KMS-11 (cell line): ENCODE measurements at regions not wholly inside any gene's neighbourhood (a gene's known extent, or its start where the extent isn't known, plus 50 kb on each side); places are given as distances from the start of the nearest gene placed in this dataset.

Experiments
- H2AFZ ChIP-seq: fragments of 200-600 bp; sonication (generic); 2 replicates; pipeline ENCODE4 v1.6.1; 2016; ENCODE audit warnings: antibody characterized with exemption, mixed run types, low read depth
- H3K27ac ChIP-seq: fragments of 200-600 bp; sonication (generic); 2 replicates; pipeline ENCODE4 v1.6.1; 2016; ENCODE audit warnings: mild to moderate bottlenecking, mixed run types
- H3K27me3 ChIP-seq: fragments of 200-600 bp; sonication (generic); 2 replicates; pipeline ENCODE4 v1.6.1; 2017; ENCODE audit warnings: mild to moderate bottlenecking, low read depth, mixed run types, moderate library complexity; ENCODE audit not compliant: insufficient read depth
- H3K36me3 ChIP-seq: fragments of 200-600 bp; sonication (generic); 2 replicates; pipeline ENCODE4 v1.6.1; 2017; ENCODE audit warnings: mild to moderate bottlenecking, mixed run types; ENCODE audit not compliant: insufficient read depth
- H3K4me1 ChIP-seq: fragments of 200-600 bp; sonication (generic); 2 replicates; pipeline ENCODE4 v1.6.1; 2016; ENCODE audit warnings: mild to moderate bottlenecking, low read depth, mixed run types; ENCODE audit not compliant: poor library complexity, severe bottlenecking
- H3K4me2 ChIP-seq: fragments of 200-600 bp; sonication (generic); 2 replicates; pipeline ENCODE4 v1.7.0; 2016; ENCODE audit warnings: mild to moderate bottlenecking, mixed run types
- H3K4me3 ChIP-seq: fragments of 200-600 bp; sonication (generic); IDR thresholded peaks from 2 replicates; pipeline ENCODE4 v1.6.1; 2017; ENCODE audit warnings: low read depth, low read length, mixed read lengths; ENCODE audit not compliant: insufficient read depth
- H3K79me2 ChIP-seq: fragments of 200-600 bp; sonication (generic); 2 replicates; pipeline ENCODE4 v1.6.1; 2016; ENCODE audit warnings: low read depth, mixed run types; ENCODE audit not compliant: insufficient read depth
- H3K9ac ChIP-seq: fragments of 200-600 bp; sonication (generic); 2 replicates; pipeline ENCODE4 v1.6.1; 2016; ENCODE audit warnings: mild to moderate bottlenecking, mixed run types
- H4K20me1 ChIP-seq: fragments of 200-600 bp; sonication (generic); 2 replicates; pipeline ENCODE4 v1.6.1; 2016; ENCODE audit warnings: mild to moderate bottlenecking, mixed run types; ENCODE audit not compliant: insufficient read depth
- TF ChIP-seq, protein P1 (sequence below): fragments of 200-600 bp; sonication (generic); conservative IDR thresholded peaks from 2 replicates; pipeline ENCODE4 v1.6.1; 2017; ENCODE audit warnings: low read depth, mild to moderate bottlenecking, antibody characterized with exemption, low read length, moderate library complexity, mixed read lengths

DNA sequence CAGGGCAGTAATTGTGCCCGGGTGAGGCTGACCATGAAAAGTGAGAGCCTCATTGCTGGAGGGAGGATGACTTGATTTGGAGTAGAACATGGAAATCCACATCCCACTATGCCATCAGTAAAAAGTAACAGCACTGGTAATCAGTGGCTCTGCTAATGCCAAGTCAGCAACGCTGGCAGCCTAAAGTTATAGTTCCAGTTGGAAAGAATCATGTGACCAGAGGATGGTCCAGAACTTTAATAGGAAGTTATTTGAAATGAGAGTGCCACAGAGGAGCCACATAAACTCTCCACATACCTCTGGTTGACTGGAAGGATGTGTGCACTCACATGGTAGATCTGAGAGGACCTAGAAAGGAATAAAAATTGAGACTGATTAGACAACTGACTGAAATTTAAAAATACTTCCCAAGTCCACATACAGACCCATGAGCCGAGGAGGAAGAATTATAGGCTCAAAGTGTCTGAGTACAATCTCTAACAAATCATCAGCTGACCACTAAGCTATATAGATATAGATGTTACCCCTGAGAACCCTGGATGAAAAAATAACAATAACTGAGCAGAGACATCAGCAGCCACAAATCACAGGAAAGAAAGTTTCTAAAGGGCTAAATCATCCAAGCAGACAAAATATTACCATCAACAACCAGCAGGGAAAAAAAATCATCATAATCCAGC is 346.8 kb downstream of the STK39 start:
- Histone ChIP-seq H3K4me2 (no peak overlapping the region), H2AFZ (no peak overlapping the region), H3K79me2 (no peaks in the 10 kb centered on the region), H3K27me3 (no peaks in the 10 kb centered on the region), H3K4me3 (no peak overlapping the region), H3K9ac (no peak overlapping the region), H3K27ac (no peak overlapping the region), H4K20me1 (no peaks in the 10 kb centered on the region), H3K4me1 (no peaks in the 10 kb centered on the region), H3K36me3 (no peaks in the 10 kb centered on the region)
- TF ChIP-seq, protein P1, sequence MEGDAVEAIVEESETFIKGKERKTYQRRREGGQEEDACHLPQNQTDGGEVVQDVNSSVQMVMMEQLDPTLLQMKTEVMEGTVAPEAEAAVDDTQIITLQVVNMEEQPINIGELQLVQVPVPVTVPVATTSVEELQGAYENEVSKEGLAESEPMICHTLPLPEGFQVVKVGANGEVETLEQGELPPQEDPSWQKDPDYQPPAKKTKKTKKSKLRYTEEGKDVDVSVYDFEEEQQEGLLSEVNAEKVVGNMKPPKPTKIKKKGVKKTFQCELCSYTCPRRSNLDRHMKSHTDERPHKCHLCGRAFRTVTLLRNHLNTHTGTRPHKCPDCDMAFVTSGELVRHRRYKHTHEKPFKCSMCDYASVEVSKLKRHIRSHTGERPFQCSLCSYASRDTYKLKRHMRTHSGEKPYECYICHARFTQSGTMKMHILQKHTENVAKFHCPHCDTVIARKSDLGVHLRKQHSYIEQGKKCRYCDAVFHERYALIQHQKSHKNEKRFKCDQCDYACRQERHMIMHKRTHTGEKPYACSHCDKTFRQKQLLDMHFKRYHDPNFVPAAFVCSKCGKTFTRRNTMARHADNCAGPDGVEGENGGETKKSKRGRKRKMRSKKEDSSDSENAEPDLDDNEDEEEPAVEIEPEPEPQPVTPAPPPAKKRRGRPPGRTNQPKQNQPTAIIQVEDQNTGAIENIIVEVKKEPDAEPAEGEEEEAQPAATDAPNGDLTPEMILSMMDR = no peak

DNA sequence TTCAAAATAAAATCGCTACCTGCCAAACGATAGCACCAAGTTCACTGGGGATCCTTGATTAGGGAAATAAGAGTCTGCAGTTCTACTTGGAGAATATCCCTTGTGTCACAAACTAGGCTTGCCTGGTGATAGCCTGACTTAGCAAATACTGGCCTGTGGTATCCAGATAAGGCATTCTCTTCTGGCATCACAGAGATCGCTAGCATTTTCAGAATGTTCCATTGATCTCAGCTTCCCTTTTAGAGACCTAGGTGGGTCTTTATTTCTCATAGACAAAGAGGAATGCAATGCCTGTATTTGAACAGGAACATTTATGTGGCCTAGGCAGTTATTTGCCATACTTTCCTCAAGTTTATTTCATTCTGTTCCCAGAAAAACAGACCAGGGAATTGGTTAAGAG is 349.1 kb downstream of the STK39 start:
- Histone ChIP-seq H4K20me1 (no peaks in the 10 kb centered on the region), H3K4me3 (no peak overlapping the region), H3K4me1 (no peaks in the 10 kb centered on the region), H3K27ac (no peak overlapping the region), H3K9ac (no peak overlapping the region), H3K27me3 (no peaks in the 10 kb centered on the region), H3K36me3 (no peaks in the 10 kb centered on the region), H2AFZ (no peak overlapping the region), H3K4me2 (no peak overlapping the region), H3K79me2 (no peaks in the 10 kb centered on the region)
- TF ChIP-seq, protein P1 = no peak

DNA sequence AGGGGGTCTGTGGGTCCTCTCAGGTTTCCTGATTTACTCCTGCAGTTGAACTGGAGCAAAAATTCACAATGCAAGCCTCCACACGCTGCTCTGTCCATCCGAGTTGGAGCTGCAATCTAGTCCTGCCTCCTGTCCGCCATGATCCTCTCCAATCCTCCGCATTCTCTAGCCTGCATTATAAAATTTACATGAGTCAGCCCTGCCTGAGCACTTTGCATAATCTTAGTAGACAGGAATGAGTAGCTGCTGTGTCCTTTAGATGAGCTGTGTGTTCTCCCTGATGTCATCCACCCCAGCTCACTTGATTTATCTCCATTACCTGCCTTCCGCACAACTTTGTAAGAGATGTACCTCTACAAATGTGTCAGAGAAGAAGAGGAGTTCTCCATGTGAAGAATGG is 355.6 kb downstream of the STK39 start:
- no peak overlapping the region for H3K9ac ChIP-seq
- no peak overlapping the region for H2AFZ ChIP-seq
- no peak overlapping the region for H3K4me2 ChIP-seq
- no peaks in the 10 kb centered on the region for H3K79me2 ChIP-seq
- TF ChIP-seq, protein P1 = no peak
- no peaks in the 10 kb centered on the region for H4K20me1 ChIP-seq
- no peaks in the 10 kb centered on the region for H3K27me3 ChIP-seq
- H3K27ac ChIP-seq = no peak overlapping the region
- H3K4me3 ChIP-seq = no peak overlapping the region
- H3K4me1 ChIP-seq = no peaks in the 10 kb centered on the region
- no peaks in the 10 kb centered on the region for H3K36me3 ChIP-seq

DNA sequence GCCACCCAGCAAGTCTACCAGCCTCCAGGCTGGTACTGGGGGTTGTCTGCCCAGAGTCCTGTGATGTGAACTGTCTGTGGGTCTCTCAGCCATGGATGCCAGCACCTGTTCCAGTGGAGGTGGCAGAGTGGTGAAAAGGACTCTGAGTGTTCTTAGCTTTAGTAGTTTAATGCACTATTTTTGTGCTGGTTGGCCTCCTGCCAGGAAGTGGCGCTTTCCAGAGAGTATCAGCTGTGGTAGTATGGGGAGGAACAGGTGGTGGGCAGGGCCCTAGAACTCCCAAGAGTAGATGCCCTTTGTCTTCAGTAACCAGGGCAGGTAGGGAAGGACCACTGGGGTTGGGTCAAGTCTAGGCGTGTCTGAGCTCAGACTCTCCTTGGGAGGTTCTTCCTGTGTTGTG is 356.7 kb downstream of the STK39 start:
- no peaks in the 10 kb centered on the region for H3K36me3 ChIP-seq
- H3K4me1 ChIP-seq = no peaks in the 10 kb centered on the region
- no peak overlapping the region for H3K4me3 ChIP-seq
- TF ChIP-seq, protein P1 = no peak
- no peaks in the 10 kb centered on the region for H3K79me2 ChIP-seq
- no peaks in the 10 kb centered on the region for H3K27me3 ChIP-seq
- no peak overlapping the region for H3K27ac ChIP-seq
- H3K4me2 ChIP-seq = no peak overlapping the region
- H4K20me1 ChIP-seq = no peaks in the 10 kb centered on the region
- H2AFZ ChIP-seq = no peak overlapping the region
- H3K9ac ChIP-seq = no peak overlapping the region
